BE2C (cell line): ENCODE measurements at regions not wholly inside any gene's neighbourhood (a gene's known extent, or its start where the extent isn't known, plus 50 kb on each side); places are given as distances from the start of the nearest gene placed in this dataset.

Source experiments
- DNase-seq: peaks from one replicate; pipeline ENCODE4 v3.0.0-alpha.2; 2020
- H3K27me3 ChIP-seq: fragments of 250-450 bp; sonication (Bioruptor Pico); 2 replicates; pipeline ENCODE4 v1.5.1; 2020; ENCODE audit warnings: mild to moderate bottlenecking
- H3K36me3 ChIP-seq: fragments of 250-450 bp; sonication (Bioruptor Pico); 2 replicates; pipeline ENCODE4 v1.5.1; 2020; ENCODE audit warnings: mild to moderate bottlenecking
- H3K4me1 ChIP-seq: fragments of 250-450 bp; sonication (Bioruptor Pico); 2 replicates; pipeline ENCODE4 v1.5.1; 2020
- H3K4me3 ChIP-seq: 2 replicates; pipeline ENCODE4 v1.5.1; 2011; ENCODE audit warnings: low read depth, low read length
- H3K9me3 ChIP-seq: fragments of 250-450 bp; sonication (Bioruptor Pico); 2 replicates; pipeline ENCODE4 v1.5.1; 2020
- TF ChIP-seq, protein P1 (sequence below): IDR thresholded peaks from 2 replicates; pipeline ENCODE4 v1.5.1; 2012; ENCODE audit warnings: mild to moderate bottlenecking, low read depth, low read length

DNA sequence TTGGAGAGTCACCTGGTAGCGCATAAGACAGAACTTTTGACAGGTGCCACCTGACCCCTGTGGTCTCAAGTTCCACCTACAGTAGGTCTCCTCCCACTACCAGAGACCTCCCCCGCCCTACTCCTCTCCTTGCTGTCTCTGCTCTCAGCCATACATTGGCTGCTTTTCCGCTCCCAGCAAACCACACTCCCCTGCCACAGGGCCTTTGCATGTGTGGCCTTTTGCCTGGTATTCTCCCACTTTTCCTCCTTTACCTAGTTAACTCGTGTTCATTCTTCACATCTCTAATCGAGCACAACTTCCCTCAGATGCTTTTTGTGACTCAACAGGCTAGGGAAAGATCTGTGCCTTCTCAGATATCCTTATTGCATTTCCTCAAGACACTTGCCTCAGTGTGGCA lies 218.3 kb upstream of the EEF2KMT start:
- no peaks in the 10 kb centered on the region for H3K4me1 ChIP-seq
- TF ChIP-seq, protein P1, sequence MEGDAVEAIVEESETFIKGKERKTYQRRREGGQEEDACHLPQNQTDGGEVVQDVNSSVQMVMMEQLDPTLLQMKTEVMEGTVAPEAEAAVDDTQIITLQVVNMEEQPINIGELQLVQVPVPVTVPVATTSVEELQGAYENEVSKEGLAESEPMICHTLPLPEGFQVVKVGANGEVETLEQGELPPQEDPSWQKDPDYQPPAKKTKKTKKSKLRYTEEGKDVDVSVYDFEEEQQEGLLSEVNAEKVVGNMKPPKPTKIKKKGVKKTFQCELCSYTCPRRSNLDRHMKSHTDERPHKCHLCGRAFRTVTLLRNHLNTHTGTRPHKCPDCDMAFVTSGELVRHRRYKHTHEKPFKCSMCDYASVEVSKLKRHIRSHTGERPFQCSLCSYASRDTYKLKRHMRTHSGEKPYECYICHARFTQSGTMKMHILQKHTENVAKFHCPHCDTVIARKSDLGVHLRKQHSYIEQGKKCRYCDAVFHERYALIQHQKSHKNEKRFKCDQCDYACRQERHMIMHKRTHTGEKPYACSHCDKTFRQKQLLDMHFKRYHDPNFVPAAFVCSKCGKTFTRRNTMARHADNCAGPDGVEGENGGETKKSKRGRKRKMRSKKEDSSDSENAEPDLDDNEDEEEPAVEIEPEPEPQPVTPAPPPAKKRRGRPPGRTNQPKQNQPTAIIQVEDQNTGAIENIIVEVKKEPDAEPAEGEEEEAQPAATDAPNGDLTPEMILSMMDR: no peak

DNA sequence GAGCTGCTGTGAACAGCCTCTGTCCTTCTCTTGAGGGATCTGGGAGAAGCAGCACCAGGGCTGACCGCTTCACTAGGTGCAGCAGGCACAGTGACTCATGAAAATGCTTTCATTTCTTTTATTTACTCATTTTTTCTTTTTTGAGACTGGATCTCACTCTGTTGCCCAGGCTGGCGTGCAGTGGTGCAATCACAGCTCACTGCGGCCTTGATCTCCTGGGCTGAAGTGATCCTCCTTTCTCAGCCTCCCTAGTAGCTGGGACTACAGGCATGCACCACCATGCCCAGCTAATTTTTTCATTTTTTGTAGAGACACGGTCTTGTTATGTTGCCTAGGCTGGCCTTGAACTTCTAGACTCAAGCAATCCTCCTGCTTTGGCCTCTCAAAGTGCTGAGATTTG lies 216.8 kb upstream of the EEF2KMT start:
- TF ChIP-seq, protein P1: no peak
- H3K27me3 ChIP-seq: no peaks in the 10 kb centered on the region
- DNase-seq: no peak
- no peaks in the 10 kb centered on the region for H3K36me3 ChIP-seq
- no peaks in the 10 kb centered on the region for H3K9me3 ChIP-seq
- no peaks in the 10 kb centered on the region for H3K4me1 ChIP-seq
- no peak overlapping the region for H3K4me3 ChIP-seq

More for the DNA sequence above, 218.3 kb upstream of the EEF2KMT start:
- Histone ChIP-seq H3K36me3 (no peaks in the 10 kb centered on the region), H3K27me3 (no peaks in the 10 kb centered on the region), H3K9me3 (no peaks in the 10 kb centered on the region), H3K4me3 (no peak overlapping the region)
- DNase-seq: no peak

DNA sequence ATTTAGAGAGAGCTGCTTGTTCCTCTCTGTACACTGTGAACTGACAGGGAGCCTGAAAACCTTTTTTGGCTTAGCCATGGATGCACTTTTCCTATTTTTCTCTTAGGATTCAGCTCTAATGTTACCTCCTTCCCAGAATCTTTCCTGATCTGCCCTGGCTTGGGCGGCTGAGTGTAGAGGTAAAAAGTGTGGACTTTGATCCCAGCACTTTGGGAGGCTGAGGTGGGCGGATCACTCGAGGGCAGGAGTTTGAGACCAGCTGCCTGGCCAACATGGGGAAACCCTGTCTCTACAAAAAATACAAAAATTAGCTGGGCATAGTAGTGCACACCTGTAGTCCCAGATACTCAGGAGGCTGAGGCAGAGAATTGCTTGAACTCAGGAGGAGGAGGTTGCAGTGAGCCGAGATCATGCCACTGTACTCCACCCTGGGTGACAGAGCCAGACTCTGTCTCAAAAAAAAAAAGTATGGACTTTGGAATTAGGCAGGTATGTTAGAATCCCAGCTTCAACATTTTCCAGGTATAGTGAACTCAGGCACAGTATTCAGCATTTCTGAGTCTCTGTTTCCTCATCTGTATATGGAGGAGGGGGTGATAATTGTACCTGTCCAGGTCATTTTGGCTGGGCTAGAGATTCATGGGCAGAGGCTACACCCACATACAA lies 212.5 kb upstream of the EEF2KMT start:
- Histone ChIP-seq H3K36me3 (no peaks in the 10 kb centered on the region), H3K4me3 (no peak overlapping the region), H3K9me3 (no peaks in the 10 kb centered on the region), H3K27me3 (no peaks in the 10 kb centered on the region), H3K4me1 (no peaks in the 10 kb centered on the region)
- no peak for DNase-seq
- TF ChIP-seq, protein P1: no peak

DNA sequence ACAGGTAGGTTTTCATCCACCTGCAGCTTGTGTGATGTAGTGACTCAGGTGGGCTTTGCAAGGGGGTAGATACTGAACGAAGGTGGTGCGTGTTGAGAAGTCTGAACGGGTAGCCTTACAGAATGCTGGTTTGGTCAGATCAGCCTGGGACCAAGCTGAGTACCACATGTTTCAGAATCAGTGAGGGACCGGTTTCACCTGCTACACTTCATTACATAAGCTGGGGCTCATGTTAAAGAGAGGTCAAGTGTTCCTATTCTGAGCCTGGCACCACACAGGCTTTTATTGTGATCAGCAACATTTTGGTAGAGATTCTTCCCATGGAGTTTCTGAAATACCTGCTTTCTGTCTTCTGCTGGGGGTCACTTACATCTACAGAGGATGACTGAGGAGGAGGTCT lies 207.4 kb upstream of the EEF2KMT start:
- DNase-seq: no peak
- Histone ChIP-seq H3K36me3 (no peaks in the 10 kb centered on the region), H3K27me3 (no peaks in the 10 kb centered on the region), H3K9me3 (no peaks in the 10 kb centered on the region), H3K4me1 (no peaks in the 10 kb centered on the region), H3K4me3 (no peak overlapping the region)
- TF ChIP-seq, protein P1: no peak

DNA sequence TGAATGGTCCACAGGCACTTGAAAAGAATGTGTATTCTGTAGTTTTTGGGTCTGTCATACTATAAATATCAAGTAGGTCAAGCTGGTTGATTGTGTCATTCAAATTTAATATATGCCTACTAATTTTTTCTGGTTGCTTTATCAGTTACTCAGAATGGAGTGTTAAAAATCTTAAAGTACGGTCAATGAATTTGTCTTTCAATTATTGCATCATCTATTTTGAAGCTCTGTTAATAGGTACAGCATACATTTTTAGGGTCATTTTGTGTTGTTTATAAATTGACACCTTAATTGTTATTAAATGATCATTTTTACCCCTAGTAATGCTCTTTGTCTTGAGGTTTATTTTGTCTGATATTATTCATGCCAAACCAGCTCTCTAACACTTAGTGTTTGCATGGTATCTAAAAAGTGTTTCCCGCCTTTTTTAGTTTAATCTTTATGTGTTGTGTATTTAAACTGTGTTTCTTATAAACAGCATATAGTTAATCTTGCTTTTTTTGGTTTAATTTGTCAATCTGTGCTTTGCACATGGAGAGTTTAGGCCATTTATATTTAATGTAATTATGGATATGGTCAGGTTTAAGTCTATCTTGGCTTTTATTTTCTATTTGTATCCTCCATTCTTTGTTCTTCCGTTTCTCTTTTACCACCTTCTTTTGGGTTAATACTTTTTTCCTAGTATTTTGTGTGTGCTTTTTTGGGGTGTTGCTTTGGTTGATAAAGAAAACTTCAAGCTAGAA lies 204.9 kb upstream of the EEF2KMT start:
- no peak overlapping the region for H3K4me3 ChIP-seq
- no peaks in the 10 kb centered on the region for H3K9me3 ChIP-seq
- H3K4me1 ChIP-seq: no peaks in the 10 kb centered on the region
- TF ChIP-seq, protein P1: no peak
- H3K36me3 ChIP-seq: no peaks in the 10 kb centered on the region
- no peak for DNase-seq
- no peaks in the 10 kb centered on the region for H3K27me3 ChIP-seq

DNA sequence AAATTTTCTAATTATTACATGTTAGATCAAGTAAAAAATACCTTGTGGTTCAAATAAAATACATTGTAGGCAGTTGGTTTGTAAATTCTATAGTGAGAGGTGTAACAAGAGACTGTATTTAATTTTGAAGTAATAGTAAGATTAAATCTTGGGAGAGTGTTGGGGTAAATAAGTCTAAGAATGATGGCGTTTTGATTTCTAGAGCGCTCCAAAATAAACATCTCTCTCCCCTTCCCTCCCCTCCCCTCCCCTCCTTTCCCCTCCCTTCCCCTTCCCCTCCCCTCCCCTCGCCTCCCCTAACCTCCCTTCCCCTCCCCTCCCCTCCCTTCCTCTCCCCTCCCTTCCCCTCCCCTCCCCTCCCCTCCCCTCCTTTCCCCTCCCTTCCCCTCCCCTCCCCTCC lies 200.6 kb upstream of the EEF2KMT start:
- H3K4me3 ChIP-seq: no peak overlapping the region
- H3K36me3 ChIP-seq: no peaks in the 10 kb centered on the region
- no peak for DNase-seq
- no peaks in the 10 kb centered on the region for H3K9me3 ChIP-seq
- no peaks in the 10 kb centered on the region for H3K27me3 ChIP-seq
- H3K4me1 ChIP-seq: no peaks in the 10 kb centered on the region
- TF ChIP-seq, protein P1: no peak
